AG04449 (cell line): ENCODE measurements at regions not wholly inside any gene's neighbourhood (a gene's known extent, or its start where the extent isn't known, plus 50 kb on each side); places are given as distances from the start of the nearest gene placed in this dataset.
A peak's percentile ranks its signal among the peaks of the same experiment; 100 is the strongest.
"Not testable (repeated sequence)": the region's sequence is repeated elsewhere in the genome, so short reads cannot be mapped to it uniquely, and the experiment has no call there.

Experiments used
- CTCF ChIA-PET: fragments of 350-600 bp; formaldehyde crosslinking; extraction: SDS; loops from one replicate; lab custom pipeline; 2021; ENCODE audit warnings: antibody characterized with exemption; lab: Yijun Ruan, JAX
- POLR2A ChIA-PET: fragments of 400-600, 350-600 bp; formaldehyde crosslinking; extraction: SDS; loops from one replicate; lab custom pipeline; 2020; ENCODE audit warnings: antibody characterized with exemption, inconsistent platforms; lab: Yijun Ruan, JAX
- DNase-seq: peaks from one replicate; pipeline ENCODE4 v3.0.0-alpha.2; 2010; ENCODE audit warnings: low read depth, low spot score
- H3K4me3 ChIP-seq: 2 replicates; pipeline ENCODE4 v1.5.1; 2011; ENCODE audit warnings: low read depth, mild to moderate bottlenecking, control low read depth, low read length
- CTCF ChIP-seq: IDR thresholded peaks from one replicate; pipeline ENCODE4 v1.5.1; 2011; ENCODE audit warnings: mild to moderate bottlenecking, moderate library complexity, low read length, control low read depth, inconsistent platforms; ENCODE audit not compliant: insufficient read depth; ENCODE audit errors: missing control alignments

GRCh38 chr9:78707481-78707991 lies 410.6 kb downstream of the PSAT1 start:
- H3K4me3 ChIP-seq = no peak overlapping the region
- no peak for TF ChIP-seq CTCF
- peak; percentile 70 for DNase-seq
- ChIA-PET POLR2A (interaction anchor here (0.6 to 1.7 kb wide), 5 partner anchors 31 to 316 kb away, joined by 3 to 5 read pairs (median 4); no protein-coding TSS in a partner anchor), CTCF (no interaction called here)

- ChIA-PET POLR2A (interaction anchor here (1.1 to 1.8 kb wide), 2 partner anchors 92 to 859 kb away, joined by 6 to 7 read pairs; partner anchors contain the start of gene TLE4), CTCF (interaction anchor here (1.1 kb wide), 1 partner anchor 108 kb away, joined by 3 read pairs; no protein-coding TSS in a partner anchor)
- H3K4me3 ChIP-seq = no peak overlapping the region
- DNase-seq = no peak
- no peak for TF ChIP-seq CTCF
Observed at GRCh38 chr9:78712903-78713613, 416.1 kb downstream of the PSAT1 start.

- H3K4me3 ChIP-seq = no peak overlapping the region
- peak; percentile 41 for DNase-seq
- TF ChIP-seq CTCF = no peak
- CTCF ChIA-PET = interaction anchor here (0.5 to 1.1 kb wide), 2 partner anchors 70 to 108 kb away, joined by 3 read pairs; no protein-coding TSS in a partner anchor
- POLR2A ChIA-PET = interaction anchor here (1.1 to 1.8 kb wide), 2 partner anchors 93 to 858 kb away, joined by 6 to 7 read pairs; partner anchors contain the start of gene TLE4
Observed at GRCh38 chr9:78713614-78714405, 416.9 kb downstream of the PSAT1 start.

GRCh38 chr9:78714576-78714975 lies 417.7 kb downstream of the PSAT1 start:
- peak; percentile 67 for DNase-seq
- CTCF ChIA-PET = no interaction called here
- no peak overlapping the region for H3K4me3 ChIP-seq
- TF ChIP-seq CTCF = no peak
- POLR2A ChIA-PET = interaction anchor here (0.5 to 1.8 kb wide), 3 partner anchors 93 to 857 kb away, joined by 3 to 7 read pairs (median 6); partner anchors contain the start of gene TLE4

GRCh38 chr9:78719029-78719428 lies 422.1 kb downstream of the PSAT1 start:
- CTCF ChIA-PET = interaction anchor here (1.1 kb wide), 1 partner anchor 57 kb away, joined by 3 read pairs; no protein-coding TSS in a partner anchor

GRCh38 chr9:78724896-78725295 lies 428.0 kb downstream of the PSAT1 start:
- ChIA-PET POLR2A (no interaction called here), CTCF (no interaction called here)
- H3K4me3 ChIP-seq = no peak overlapping the region
- TF ChIP-seq CTCF = no peak
- no peak for DNase-seq

More at GRCh38 chr9:78719029-78719428, 422.1 kb downstream of the PSAT1 start:
- DNase-seq, POLR2A ChIA-PET, H3K4me3 ChIP-seq: not testable (repeated sequence)
